PC-9 (cell line): ENCODE measurements at regions not wholly inside any gene's neighbourhood (a gene's known extent, or its start where the extent isn't known, plus 50 kb on each side); places are given as distances from the start of the nearest gene placed in this dataset.

Source experiments
- BruUV-seq: library from RNA; stranded (reverse); fragments of 400-500 nt; replicated peaks from 2 replicates; lab custom pipeline; 2021; lab: Mats Ljungman, UMichigan
- CTCF ChIA-PET: fragments of 300-600 bp; sonication (Branson Sonifier 250); formaldehyde crosslinking; loops from one replicate; lab custom pipeline; 2022; ENCODE audit warnings: antibody characterized with exemption; lab: Charles Lee
- POLR2A ChIA-PET: fragments of 300-600 bp; sonication (Branson Sonifier 250); formaldehyde crosslinking; loops from one replicate; lab custom pipeline; 2022; ENCODE audit warnings: antibody characterized with exemption; ENCODE audit not compliant: unreplicated experiment; lab: Charles Lee
- DNase-seq, 2 experiments: peaks; one replicate each; pipeline versions ENCODE4 v3.0.0 to v3.0.0-alpha.2; 2015 to 2022; ENCODE audit warnings: mixed read lengths in 1 of 2
- H2AFZ ChIP-seq: fragments of 200-600 bp; sonication (generic); 2 replicates; pipeline ENCODE4 v1.8.1; 2017; ENCODE audit warnings: antibody characterized with exemption
- H3F3A ChIP-seq: fragments of 200-600 bp; sonication (generic); 2 replicates; pipeline ENCODE4 v1.8.1; 2017; ENCODE audit warnings: antibody characterized with exemption, mild to moderate bottlenecking, low read depth; ENCODE audit not compliant: insufficient read depth
- H3K27ac ChIP-seq: fragments of 200-600 bp; sonication (generic); 2 replicates; pipeline ENCODE4 v1.6.1; 2016; ENCODE audit warnings: mixed run types
- H3K27me3 ChIP-seq: fragments of 200-600 bp; sonication (generic); 2 replicates; pipeline ENCODE4 v1.6.1; 2016; ENCODE audit warnings: low read depth, mixed run types; ENCODE audit not compliant: insufficient read depth
- H3K36me3 ChIP-seq: fragments of 200-600 bp; sonication (generic); 2 replicates; pipeline ENCODE4 v1.6.1; 2016; ENCODE audit warnings: low read depth, mixed run types
- H3K4me1 ChIP-seq: fragments of 200-600 bp; sonication (generic); replicated peaks from 2 replicates; pipeline ENCODE4 v1.6.1; 2016; ENCODE audit warnings: mixed run types; ENCODE audit not compliant: insufficient read depth
- H3K4me2 ChIP-seq: fragments of 200-600 bp; sonication (generic); 2 replicates; pipeline ENCODE4 v1.6.1; 2017; ENCODE audit warnings: mixed run types
- H3K4me3 ChIP-seq: fragments of 200-600 bp; sonication (generic); 2 replicates; pipeline ENCODE4 v1.6.1; 2016; ENCODE audit warnings: mixed run types
- H3K79me2 ChIP-seq: fragments of 200-600 bp; sonication (generic); 2 replicates; pipeline ENCODE4 v1.6.1; 2017; ENCODE audit warnings: low read depth, mixed run types
- H3K9me2 ChIP-seq: fragments of 200-600 bp; sonication (generic); 2 replicates; pipeline ENCODE4 v1.8.1; 2017; ENCODE audit warnings: mild to moderate bottlenecking; ENCODE audit not compliant: insufficient read depth
- H3K9me3 ChIP-seq: fragments of 200-600 bp; sonication (generic); 2 replicates; pipeline ENCODE4 v1.8.1; 2016; ENCODE audit warnings: low read depth; ENCODE audit not compliant: insufficient read depth
- H4K20me1 ChIP-seq: fragments of 200-600 bp; sonication (generic); 2 replicates; pipeline ENCODE4 v1.8.1; 2017; ENCODE audit not compliant: insufficient read depth
- EZH2 ChIP-seq: fragments of 200-600 bp; sonication (generic); IDR thresholded peaks from 2 replicates; pipeline ENCODE4 v1.8.0; 2017; ENCODE audit warnings: antibody characterized with exemption, low read depth
- intact Hi-C: fragments of 100-400 bp; cut with micrococcal nuclease; formaldehyde crosslinking; loops from one replicate; pipeline ENCODE4 v1.10.0; 2022; ENCODE audit not compliant: unreplicated experiment
- TF ChIP-seq, protein P1 (sequence below): fragments of 200-600 bp; sonication (generic); conservative IDR thresholded peaks from 2 replicates; pipeline ENCODE4 v1.6.1; 2017; ENCODE audit warnings: mixed run types, antibody characterized with exemption, mild to moderate bottlenecking, moderate library complexity

GRCh38 chr2:81462420-81462819, 1157.9 kb upstream of the LRRTM1 start:
- ChIA-PET CTCF (no interaction called here), POLR2A (no interaction called here)
- Histone ChIP-seq H3K79me2 (no peaks in the 10 kb centered on the region), H3K27me3 (no peaks in the 10 kb centered on the region), H3K36me3 (no peaks in the 10 kb centered on the region), H3K9me3 (no peaks in the 10 kb centered on the region), H4K20me1 (no peaks in the 10 kb centered on the region), H2AFZ (no peak overlapping the region), H3K9me2 (no peaks in the 10 kb centered on the region), H3K4me1 (no peaks in the 10 kb centered on the region), H3K27ac (no peak overlapping the region), H3F3A (no peaks in the 10 kb centered on the region), H3K4me3 (no peak overlapping the region), H3K4me2 (no peak overlapping the region)
- TF ChIP-seq EZH2, result no peak
- TF ChIP-seq, protein P1, sequence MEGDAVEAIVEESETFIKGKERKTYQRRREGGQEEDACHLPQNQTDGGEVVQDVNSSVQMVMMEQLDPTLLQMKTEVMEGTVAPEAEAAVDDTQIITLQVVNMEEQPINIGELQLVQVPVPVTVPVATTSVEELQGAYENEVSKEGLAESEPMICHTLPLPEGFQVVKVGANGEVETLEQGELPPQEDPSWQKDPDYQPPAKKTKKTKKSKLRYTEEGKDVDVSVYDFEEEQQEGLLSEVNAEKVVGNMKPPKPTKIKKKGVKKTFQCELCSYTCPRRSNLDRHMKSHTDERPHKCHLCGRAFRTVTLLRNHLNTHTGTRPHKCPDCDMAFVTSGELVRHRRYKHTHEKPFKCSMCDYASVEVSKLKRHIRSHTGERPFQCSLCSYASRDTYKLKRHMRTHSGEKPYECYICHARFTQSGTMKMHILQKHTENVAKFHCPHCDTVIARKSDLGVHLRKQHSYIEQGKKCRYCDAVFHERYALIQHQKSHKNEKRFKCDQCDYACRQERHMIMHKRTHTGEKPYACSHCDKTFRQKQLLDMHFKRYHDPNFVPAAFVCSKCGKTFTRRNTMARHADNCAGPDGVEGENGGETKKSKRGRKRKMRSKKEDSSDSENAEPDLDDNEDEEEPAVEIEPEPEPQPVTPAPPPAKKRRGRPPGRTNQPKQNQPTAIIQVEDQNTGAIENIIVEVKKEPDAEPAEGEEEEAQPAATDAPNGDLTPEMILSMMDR, result no peak
- no peak for DNase-seq
- BruUV-seq, result no TSS peak
- intact Hi-C loops, result no loop called here

GRCh38 chr2:81445176-81445575, 1140.6 kb upstream of the LRRTM1 start:
- ChIA-PET POLR2A (interaction anchor here (0.7 kb wide), 1 partner anchor 50 kb away, joined by 3 read pairs; no protein-coding TSS in a partner anchor), CTCF (no interaction called here)
- intact Hi-C loops, result no loop called here
- H3K79me2 ChIP-seq, result no peaks in the 10 kb centered on the region
- no peak for DNase-seq
- no peak overlapping the region for H3K4me2 ChIP-seq
- no peaks in the 10 kb centered on the region for H3K9me3 ChIP-seq
- no peak overlapping the region for H2AFZ ChIP-seq
- H3K4me3 ChIP-seq, result no peak overlapping the region
- H3K27me3 ChIP-seq, result no peaks in the 10 kb centered on the region
- no TSS peak for BruUV-seq
- no peaks in the 10 kb centered on the region for H3K36me3 ChIP-seq
- H3K4me1 ChIP-seq, result no peaks in the 10 kb centered on the region
- TF ChIP-seq, protein P1, result no peak
- TF ChIP-seq EZH2, result no peak
- no peaks in the 10 kb centered on the region for H3K9me2 ChIP-seq
- H3F3A ChIP-seq, result no peaks in the 10 kb centered on the region
- H4K20me1 ChIP-seq, result no peaks in the 10 kb centered on the region
- H3K27ac ChIP-seq, result no peak overlapping the region

DNA sequence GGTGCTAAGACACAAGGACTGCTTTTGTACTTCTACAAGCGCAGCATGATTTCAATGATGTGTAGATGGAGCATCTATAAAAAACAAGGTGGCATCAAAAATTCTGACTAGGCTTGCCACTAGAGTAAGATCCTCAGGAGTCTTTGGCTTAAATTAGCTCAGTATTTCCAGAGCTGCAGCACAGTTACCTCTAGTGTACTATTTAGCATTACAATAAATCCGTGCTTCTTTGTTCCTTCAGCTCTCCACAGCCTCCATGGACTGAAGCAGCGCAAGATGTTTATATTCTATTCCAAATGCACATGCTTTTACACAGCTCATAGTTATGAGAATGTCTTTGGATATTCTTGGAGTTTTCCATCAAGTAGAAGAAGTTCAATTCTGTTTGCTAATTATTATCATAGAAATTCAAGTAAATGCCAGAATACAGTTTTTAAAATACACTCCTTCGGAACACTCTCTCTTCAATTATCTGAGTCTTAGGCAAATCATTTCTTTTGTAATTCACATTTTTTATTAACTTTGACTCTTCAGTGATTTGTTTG, 1133.0 kb upstream of the LRRTM1 start:
- Histone ChIP-seq H3K4me2 (no peak overlapping the region), H2AFZ (no peak overlapping the region), H4K20me1 (no peaks in the 10 kb centered on the region), H3K9me2 (no peaks in the 10 kb centered on the region), H3K27me3 (no peaks in the 10 kb centered on the region), H3K27ac (no peak overlapping the region), H3K36me3 (no peaks in the 10 kb centered on the region), H3K4me3 (no peak overlapping the region), H3K79me2 (no peaks in the 10 kb centered on the region), H3K4me1 (no peaks in the 10 kb centered on the region), H3F3A (no peaks in the 10 kb centered on the region), H3K9me3 (no peaks in the 10 kb centered on the region)
- DNase-seq, result no peak
- no TSS peak for BruUV-seq
- ChIA-PET CTCF (no interaction called here), POLR2A (no interaction called here)
- no peak for TF ChIP-seq EZH2
- TF ChIP-seq, protein P1, result no peak
- intact Hi-C loops, result no loop called here
